ENCODE measurements at regions not wholly inside any gene's neighbourhood (a gene's known extent, or its start where the extent isn't known, plus 50 kb on each side); places are given as distances from the start of the nearest gene placed in this dataset.
"Not testable (repeated sequence)": the region's sequence is repeated elsewhere in the genome, so short reads cannot be mapped to it uniquely, and the experiment has no call there.

DNA sequence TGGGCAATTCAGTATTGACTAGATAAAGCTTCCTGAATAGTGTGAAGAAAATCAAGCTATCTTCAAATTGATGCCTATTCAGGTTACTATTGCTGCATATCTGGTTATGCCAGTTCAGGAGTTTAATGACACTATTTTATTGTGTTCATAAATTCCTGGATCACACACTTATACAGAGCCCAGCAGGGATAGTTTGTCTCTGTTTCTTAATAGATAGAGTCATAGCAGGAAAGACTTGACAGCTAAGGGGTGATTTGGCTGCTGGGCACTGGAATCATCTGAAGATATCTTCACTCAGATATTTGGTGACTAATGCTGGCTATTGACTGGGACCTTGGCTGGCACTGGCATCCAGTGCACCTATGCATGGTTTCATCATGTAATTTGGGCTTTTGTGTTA, 187.8 kb downstream of the PYDC2 start:
- DNase-seq: no peak

DNA sequence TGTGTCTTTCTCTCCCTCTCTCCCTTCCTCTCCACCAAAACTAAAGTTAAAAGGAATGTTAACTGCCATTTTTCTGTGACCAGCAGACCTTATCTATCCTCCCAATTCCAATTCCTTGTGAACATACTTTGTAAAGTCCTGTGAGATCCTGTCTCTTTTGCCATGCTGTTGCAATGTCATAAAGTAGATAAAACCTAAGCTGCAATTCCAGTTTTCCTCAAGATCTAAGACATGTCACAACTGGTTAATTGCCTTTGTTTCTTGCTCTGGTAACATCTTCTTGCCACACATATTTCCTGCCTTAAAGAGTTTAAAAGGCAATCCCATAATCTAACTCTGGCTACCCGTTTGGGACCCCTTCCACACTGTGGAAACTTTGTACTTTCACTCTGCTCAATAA, 188.7 kb downstream of the PYDC2 start:
- no peak for DNase-seq

DNA sequence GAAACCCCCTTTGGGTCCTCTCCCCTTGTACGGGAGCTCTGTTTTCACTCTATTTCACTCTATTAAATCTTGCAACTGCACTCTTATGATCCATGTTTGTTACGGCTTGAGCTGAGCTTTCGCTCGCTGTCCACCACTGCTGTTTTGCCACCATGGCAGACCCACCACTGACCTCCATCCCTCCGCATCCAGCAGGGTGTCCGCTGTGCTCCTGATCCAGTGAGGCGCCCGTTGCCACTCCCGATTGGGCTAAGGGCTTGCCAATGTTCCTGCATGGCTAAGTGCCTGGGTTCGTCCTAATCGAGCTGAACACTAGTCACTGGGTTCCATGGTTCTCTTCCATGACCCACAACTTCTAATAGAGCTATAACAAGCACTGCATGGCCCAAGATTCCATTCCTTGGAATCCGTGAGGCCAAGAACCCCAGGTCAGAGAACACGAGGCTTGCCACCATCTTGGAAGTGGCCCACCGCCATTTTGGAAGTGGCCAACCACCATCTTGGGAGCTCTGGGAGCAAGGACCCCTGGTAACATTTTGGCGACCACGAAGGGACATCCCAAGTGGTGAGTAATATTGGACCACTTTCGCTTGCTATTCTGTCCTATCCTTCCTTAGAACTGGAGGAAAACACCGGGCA, 197.9 kb downstream of the PYDC2 start:
- not testable (repeated sequence) for DNase-seq

DNA sequence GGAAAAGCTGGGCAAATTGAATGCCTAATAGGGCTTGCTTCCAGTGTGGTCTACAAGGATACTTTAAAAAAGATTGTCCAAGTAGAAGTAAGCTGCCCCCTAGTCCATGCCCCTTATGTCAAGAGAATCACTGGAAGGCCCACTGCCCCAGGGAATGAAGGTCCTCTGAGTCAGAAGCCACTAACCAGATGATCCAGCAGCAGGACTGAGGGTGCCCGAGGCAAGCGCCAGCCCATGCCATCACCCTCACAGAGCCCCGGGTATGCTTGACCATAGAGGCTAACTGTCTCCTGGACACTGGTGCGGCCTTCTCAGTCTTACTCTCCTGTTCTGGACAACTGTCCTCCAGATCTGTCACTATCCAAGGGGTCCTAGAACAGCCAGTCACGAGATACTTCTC, 201.2 kb downstream of the PYDC2 start:
- DNase-seq: not testable (repeated sequence)

DNA sequence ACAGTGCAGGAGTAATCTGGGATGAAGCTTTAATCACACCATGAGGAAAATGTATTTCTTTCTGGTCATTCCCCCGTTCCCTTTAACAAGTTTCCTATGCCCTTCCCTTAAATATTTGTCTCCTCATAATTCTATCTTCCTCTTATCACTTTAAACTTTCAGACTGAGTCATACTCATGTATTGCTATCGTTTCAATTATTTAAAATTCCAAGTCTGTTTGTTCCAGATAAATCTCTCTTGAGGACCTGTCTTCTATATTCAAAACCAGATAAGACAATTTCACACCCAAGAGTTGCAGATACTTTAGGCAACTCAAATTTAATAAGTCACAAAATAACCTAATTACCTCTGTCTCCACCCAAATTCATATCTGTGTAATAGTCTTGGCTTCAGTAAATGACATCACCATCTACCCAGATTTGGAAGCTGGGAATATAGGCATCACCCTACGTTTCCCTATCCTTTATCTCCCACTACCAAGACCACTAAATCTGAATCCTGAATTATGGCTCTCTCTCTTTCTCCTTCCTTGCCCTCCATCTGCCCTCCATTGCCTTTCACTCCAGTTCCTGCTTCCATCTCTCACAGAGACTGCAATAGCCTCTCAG, 220.1 kb downstream of the PYDC2 start:
- DNase-seq: peak; percentile 40

DNA sequence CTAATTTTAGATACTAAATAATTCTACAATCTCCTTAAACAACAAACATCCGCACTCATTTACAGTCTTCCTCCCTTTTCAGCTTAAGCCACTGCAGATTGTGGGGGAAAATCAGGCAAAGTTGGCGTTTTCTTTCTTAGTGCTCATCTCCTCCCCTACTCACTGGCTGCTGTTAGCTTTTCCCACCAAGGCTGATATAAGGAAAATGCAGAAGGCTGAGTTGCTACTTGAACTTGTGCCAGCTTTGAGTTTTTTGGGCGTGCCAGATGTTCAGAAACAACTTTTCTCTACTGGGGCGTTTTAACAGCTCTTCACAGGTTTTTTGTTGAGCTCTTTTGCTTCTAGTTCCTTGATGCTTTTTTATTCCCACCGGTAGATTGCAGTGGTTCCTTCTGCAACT, 222.0 kb downstream of the PYDC2 start:
- DNase-seq: peak; percentile 5

DNA sequence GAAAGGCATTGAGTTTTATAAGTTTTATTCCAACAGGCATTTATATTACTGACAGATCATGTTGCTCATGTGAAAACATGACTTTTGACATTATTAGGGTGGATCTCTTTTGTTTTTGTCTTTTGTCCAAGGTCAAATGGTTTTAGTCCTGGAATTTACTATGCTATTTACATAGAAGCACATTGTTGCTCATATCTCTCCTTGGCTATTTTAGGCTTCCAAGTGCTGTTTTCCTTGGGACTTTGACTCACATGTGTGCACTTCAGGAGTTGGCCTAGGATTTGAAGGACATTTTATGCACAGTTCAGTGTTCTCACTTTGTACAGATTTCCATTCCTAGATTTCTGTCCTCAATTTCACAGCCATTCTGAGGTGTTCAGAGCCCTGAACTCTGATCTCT, 225.7 kb downstream of the PYDC2 start:
- DNase-seq: no peak

DNA sequence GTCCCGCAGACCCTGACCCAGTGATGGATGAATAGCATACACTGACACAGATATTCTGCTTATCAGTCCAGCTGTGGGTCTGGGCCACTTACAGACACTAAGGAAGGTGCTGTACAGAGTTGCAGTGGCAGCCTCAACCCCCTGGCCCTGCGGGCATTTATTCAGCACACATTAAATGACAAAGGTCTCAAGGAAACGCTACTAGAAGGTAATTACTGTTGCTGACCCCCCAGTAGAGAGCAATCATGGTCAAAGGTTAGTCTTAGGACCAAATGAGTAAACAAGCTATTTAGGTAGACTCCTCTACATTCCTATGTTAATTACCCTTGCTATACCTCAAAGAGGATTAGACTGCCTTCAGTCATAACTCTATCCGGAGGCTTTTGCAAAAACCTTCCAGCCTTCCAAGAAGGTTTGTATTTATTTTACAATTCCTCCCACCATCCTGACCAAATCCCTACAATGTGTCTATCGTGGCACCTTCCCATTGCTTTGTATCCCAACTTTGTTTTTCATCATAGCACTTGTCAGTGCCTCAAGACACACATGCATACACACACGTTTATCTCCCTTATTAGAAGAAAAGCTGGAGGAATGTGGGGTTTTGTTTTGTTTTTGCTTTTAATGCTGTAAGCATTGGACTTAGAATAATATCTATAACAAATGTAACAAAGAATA, 227.9 kb downstream of the PYDC2 start:
- no peak for DNase-seq

DNA sequence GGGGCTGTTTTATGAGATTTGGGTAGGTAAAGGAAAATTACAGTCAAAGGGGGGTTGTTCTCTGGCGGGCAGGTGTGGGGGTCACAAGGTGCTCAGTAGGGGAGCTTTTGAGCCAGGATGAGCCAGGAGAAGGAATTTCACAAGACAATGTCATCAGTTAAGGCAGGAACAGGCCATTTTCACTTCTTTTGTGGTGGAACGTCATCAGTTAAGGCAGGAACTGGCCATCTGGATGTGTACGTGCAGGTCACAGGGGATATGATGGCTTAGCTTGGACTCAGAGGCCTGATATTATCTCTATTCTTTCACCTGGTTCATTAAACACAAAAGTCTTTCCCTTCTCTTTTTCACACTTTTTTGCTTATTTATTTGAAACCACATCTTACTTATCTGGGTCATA, 230.2 kb downstream of the PYDC2 start:
- DNase-seq: not testable (repeated sequence)

DNA sequence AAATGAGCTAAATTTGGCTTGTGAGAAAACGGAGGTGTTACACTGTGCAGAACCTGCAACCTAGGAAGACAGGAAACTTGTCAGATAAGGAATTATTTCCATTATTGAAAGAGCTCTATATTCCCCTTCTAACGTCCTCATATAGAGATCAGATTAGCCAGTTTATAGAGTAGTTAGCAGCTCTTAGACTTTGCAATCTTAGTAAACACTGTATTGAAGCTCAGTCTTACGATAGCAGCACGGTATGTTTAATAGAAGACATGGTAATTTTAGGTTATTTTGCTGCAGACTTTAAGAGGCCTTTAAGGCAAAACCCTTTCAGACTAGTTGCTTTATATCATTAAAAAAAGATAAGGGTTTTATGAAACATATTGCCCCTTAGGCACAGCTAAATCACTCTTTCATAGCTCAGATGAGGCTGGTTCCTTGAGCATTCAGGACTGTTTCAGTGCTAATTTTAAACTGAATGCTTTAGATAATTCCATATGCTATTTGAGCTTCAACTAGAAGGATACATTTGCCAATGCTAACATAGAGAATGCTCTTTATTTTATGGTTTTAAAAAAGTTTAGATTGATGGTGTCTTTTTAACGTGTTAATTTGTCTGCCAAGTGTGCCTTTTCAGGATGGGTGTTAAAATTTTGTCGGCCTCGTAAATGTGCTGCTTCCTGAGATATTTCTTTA, 234.3 kb downstream of the PYDC2 start:
- no peak for DNase-seq

DNA sequence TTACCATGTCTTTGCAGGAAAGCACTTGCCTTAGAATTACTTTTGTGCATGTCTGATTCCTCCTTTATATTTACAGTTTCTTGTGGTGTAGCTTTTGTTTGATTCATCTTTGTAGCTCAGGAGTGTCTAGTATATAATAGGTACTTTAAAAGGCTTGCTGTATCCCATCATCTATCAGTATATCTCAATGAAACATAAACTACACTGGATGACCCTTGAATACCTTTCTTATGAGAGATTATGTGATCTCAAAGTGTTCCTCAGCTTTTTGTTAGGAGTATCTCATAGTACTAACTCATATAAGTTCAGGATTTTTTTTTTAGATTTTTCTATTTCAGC, 234.8 kb downstream of the PYDC2 start:
- DNase-seq: no peak

DNA sequence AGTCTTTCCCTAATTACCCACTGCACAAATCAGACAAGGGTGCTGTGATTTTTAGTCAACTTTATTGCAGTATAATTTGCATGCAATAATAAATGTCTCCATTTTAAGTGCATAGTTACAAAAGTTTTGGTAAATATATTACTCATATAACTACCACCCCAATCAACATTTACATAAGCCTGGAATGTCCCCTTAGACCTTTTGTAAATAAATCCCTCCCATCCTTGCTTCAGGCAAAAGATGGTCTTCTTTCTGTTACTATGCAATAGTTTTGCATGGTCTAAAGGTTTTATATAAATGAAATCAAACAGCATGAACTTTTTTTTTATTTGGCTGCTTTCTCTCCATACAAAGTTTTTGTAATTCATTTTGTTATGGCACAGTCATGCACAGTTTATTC, 235.4 kb downstream of the PYDC2 start:
- no peak for DNase-seq

DNA sequence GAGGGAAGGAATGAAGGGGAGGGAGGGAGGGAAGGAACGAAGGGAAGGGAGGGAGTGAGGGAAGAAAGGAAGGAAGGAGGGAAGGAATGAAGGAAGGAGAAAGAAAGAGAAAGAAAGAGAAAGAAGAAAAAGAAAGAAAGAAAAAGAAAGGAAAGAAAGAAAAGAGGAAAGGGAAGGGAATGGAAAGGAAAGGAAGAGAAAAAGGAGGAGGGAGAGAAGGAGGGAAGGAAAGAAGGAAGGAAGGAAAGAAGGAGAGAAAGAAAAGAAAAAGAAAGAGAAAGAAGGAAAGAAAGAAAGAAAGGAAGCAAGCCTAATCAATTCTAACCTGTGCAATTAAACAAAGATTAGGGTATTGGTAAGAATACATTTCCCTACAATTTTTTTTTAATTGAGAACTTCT, 238.6 kb downstream of the PYDC2 start:
- no peak for DNase-seq

DNA sequence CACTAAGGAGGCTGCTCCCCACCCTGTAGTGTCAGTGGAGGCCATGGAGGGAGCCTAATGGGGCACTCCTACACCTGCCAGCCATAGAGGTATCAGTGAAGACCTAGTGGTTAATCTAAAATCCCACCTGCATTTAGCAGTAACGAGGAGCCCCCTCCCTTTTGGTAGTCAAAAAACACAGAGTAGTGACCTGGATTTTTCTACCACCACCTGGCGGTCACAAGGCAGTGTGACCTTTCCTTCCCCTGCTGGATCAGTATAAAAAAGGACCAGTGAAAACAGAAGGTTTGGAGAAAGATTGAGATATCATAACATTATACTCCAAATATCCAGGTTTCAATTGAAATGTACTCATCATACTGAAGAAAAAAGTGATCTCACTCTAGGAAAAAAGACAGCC, 241.2 kb downstream of the PYDC2 start:
- no peak for DNase-seq

DNA sequence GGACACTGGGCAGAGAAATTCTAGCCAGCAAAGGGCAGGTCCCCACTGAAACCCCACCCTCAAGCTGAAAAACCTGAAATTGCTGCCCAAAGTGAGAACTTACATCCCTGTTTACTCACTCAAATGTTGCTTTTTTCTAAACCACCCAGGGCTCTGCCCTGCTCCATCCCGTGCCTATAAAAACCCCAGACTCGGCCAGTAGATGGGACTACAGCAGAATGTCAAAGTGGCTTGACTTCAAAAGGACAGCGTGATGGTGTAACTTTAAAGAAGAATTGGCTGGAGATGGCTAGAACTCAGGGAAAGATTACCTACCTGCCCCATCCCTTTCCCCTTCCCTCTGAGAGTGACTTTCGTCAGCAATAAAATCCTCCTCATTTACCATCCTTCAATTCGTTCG, 246.9 kb downstream of the PYDC2 start:
- DNase-seq: no peak

DNA sequence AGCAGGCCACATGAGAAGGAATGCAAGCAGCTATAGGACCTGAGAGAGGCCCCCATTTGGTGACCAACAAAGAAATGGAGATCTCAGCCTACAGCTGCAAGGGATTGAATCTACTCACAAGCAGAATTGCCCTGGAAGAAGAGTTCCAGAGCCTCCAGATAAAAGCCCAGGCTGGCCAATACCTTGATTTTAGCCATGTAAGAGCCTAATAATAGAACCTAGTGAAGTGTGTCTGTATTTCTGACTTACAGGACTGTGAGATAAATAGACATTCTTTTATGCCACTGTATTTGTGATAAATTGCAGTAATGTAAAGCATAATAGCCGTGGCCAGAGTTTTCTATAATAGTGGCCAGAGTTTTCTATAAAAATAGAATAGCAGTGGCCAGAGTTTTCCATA, 254.6 kb downstream of the PYDC2 start:
- no peak for DNase-seq

DNA sequence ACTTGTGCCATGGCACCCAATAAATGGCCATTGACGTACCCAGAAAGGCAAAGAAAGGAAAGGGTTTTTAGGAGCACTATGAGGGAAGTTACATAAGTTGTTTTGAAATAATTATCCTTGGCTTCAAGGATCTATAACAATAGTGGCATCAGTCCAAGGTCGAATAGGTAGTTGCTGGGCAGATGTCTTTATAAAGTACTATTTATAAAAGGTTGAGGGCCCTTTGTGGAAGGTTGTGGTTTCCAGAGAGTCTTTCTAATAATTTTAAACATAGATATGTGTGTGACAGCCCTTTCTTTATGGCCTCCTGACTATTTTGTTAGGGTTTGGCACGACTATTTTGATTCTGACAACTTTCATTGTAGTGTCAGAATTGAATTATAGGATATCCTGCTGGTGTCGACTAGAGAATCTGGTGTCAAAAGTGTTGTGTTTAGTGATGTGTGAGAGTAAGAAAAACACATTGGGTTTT, 260.5 kb downstream of the PYDC2 start:
- DNase-seq: no peak

DNA sequence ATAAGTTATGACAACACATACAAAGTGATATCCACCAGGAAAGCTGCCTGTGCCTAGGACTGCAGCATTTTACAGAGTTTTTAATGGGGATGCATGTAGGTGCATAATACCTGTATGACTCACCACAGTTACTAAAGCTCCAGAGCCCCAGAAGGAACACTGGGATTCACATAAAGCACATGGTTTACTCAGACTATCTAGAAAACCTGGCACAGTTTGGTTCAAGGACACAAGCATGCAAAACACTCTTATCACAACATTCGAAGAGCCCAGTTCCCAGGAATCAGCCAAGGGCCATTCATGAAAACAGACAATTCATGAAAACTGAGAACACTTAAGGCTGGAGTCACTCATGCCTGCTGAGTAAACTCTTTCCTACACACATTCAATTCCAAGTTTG, 261.0 kb downstream of the PYDC2 start:
- DNase-seq: no peak

DNA sequence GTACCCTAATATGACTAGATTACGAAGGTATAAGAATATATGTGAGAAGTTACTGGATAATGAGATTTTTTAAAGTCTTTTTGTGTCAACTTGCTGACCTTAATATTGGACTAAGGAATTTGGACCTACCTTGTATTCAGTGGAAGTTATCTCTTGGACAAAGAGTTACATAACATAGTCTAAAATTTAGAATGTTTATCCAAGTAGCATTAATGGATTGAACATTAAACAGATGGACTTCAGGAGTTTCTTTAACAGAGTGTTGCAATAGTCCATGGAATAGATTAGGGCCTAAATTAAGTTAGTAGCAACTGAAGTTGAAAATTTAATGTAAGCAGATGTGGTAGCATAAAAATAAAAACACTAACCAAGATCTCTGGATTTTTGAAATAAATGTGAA, 266.4 kb downstream of the PYDC2 start:
- no peak for DNase-seq

DNA sequence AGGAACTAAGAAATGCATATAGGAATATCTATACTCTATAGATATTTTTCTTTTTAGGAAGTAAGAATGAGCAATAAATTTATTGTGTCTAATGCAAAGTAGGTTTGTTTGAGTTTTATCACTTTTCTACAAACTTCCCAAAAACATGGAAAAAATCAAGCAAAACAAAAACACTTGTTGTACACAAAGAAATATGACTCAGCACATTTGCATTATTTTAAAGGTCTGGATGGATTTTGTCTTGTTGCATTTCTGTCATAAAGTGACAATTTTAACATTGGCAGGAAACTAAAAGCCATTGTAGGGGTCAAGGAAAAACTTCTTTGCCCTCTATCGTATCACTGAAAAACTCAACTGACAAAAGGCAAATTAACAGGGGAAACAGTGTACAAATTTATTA, 267.2 kb downstream of the PYDC2 start:
- DNase-seq: no peak

DNA sequence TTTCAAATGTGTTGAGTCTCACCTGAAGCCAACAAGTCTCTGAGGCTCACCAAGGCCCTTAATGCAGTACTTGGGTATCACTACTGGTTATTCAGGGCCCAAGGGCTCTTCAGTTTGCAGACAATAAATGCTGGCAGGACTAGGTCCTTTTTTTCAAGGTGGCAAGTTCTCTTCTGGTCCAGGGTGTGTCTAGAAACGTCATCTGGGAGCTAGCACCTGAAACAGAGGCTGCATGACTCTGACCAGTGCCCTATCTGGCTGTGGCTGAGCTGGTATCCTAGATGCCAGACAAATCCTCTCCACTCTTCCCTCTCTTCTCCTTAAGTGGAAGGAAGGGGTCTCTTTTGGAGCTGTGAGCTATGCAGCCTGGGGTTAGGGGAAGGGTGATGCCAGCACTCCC, 276.8 kb downstream of the PYDC2 start:
- DNase-seq: no peak

DNA sequence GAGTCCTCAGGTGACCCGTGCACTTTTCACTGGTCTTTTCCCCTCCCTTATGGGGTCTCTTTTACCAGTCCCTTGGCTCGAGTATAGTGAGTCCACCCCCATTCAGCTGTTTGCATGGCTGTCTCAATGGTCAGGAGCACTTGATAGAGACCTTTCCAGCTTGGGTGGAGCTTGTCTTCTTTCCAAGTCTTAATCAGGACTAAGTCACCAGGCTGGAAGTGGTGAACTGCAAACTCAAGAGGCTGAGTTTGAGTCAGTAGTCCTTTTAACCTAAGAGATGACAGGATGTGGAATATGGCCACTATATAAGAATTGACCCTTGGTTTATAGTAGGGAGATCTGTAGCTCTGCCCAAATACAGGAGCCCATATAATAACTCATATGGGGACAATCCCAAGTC, 279.7 kb downstream of the PYDC2 start:
- DNase-seq: no peak

DNA sequence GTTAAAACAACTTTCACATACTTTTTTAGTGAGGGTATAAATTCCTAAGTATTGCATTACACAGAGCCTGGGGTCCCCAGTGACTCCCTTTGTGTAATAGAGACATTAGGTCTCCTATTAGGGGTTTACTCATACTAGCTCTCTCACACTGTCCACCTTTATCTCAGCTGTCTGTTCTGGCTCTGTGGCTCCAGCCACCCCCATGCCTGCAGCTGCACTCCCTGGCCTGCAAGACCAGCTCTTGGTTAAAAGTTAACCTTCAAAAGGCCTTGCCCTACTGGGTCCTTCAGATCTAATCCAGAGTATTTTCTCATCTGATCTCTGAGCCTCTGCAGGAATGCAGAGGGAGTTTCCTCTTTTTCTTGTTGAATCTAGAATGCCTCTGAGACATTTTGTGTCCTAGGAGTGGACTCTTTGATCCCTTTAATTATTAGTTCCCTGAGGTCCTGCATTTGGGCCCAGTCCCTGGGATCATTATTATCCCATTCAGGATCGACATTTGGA, 280.9 kb downstream of the PYDC2 start:
- not testable (repeated sequence) for DNase-seq

DNA sequence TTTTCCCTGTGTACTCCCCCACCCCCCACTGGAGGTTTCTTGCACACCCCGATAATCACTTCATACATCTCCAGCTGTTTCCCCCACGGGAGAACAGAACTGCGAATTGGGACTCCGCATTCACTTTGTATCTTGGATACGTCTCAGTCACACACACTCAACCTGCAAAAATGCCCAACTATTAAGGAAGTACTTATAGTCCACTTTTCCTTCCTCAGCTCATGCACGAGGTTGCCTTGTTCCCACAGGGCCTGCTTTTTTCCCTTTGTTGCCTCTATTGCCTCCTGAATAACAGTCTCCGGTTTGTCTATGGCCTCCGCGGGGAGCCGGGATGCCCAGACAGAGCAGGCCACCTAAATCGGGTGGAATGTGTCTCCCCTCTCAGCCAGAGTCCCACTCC, 282.3 kb downstream of the PYDC2 start:
- no peak for DNase-seq
